ENCODE measurements at regions not wholly inside any gene's neighbourhood (a gene's known extent, or its start where the extent isn't known, plus 50 kb on each side); places are given as distances from the start of the nearest gene placed in this dataset.
"Not testable (repeated sequence)": the region's sequence is repeated elsewhere in the genome, so short reads cannot be mapped to it uniquely, and the experiment has no call there.

DNA sequence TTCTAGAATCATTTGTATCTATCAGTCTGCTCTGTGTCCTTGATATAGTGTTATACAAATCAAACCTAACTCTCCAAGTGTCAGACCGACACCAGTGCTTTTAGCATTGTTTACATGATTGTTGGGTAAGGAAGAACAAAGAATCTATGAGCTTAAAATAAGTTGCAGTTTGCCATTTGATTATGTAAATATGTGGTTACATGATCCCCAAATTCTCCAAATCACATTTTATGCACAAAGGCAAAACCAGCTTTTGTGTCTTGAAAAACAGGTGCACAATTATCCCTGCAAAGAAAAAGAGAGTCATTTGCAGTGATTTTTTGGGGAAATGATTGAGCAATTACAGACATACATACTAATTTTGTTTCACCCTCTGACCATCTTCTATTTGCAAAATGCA, 652.6 kb upstream of the CHAC2 start:
- Histone ChIP-seq H4K20me1 (ENCODE audit: insufficient read depth) (no peaks in the 10 kb centered on the region), H2AFZ (no peak overlapping the region), H3K27me3 (ENCODE audit: insufficient read depth, low read depth) (no peaks in the 10 kb centered on the region), H3F3A (ENCODE audit: insufficient read depth, low read depth) (no peaks in the 10 kb centered on the region; the same call in 1 of the 2 replicates), H3K36me3 (ENCODE audit: low read depth) (no peaks in the 10 kb centered on the region), H3K9me2 (ENCODE audit: insufficient read depth) (no peaks in the 10 kb centered on the region; the same call in 1 of the 2 replicates), H3K4me2 (no peak overlapping the region), H3K79me2 (ENCODE audit: low read depth) (no peaks in the 10 kb centered on the region), H3K4me1 (replicated peaks; ENCODE audit: insufficient read depth) (no peaks in the 10 kb centered on the region), H3K4me3 (no peak overlapping the region), H3K27ac (no peak overlapping the region), H3K9me3 (ENCODE audit: insufficient read depth, low read depth) (peaks cover 8% of the 10 kb centered on the region; the same call in 1 of the 2 replicates)
- POLR2A ChIA-PET (ENCODE audit: unreplicated experiment), result no interaction called here
- TF ChIP-seq EZH2 (IDR thresholded peaks at IDR 0.05; ENCODE audit: low read depth), result no peak
- TF ChIP-seq, protein P1, sequence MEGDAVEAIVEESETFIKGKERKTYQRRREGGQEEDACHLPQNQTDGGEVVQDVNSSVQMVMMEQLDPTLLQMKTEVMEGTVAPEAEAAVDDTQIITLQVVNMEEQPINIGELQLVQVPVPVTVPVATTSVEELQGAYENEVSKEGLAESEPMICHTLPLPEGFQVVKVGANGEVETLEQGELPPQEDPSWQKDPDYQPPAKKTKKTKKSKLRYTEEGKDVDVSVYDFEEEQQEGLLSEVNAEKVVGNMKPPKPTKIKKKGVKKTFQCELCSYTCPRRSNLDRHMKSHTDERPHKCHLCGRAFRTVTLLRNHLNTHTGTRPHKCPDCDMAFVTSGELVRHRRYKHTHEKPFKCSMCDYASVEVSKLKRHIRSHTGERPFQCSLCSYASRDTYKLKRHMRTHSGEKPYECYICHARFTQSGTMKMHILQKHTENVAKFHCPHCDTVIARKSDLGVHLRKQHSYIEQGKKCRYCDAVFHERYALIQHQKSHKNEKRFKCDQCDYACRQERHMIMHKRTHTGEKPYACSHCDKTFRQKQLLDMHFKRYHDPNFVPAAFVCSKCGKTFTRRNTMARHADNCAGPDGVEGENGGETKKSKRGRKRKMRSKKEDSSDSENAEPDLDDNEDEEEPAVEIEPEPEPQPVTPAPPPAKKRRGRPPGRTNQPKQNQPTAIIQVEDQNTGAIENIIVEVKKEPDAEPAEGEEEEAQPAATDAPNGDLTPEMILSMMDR (conservative IDR thresholded peaks at IDR 0.05), result no peak
- intact Hi-C loops (cut with micrococcal nuclease; ENCODE audit: unreplicated experiment), result no loop called here
- no peak for DNase-seq
- CTCF ChIA-PET, result no interaction called here
- no TSS peak for BruUV-seq (replicated peaks)

DNA sequence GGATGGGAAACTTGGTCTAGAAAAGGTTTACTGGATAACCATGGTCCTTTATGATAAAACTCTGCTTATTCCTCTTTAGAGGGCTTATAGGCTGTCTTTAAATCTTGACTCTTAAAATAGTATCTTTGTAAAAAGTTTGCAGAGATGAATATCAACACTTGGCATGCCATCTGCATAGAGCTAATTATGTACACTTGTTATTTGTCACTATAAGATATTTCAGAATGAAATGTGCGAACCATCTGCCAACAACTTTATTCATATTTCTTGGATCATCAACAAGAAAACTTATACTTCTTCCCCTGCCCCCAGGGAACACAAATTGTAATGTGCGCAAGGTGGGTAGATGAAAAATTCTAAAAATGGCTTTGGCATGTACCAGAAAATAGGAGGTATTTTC, 653.0 kb upstream of the CHAC2 start:
- CTCF ChIA-PET, result no interaction called here
- no peak for DNase-seq

DNA sequence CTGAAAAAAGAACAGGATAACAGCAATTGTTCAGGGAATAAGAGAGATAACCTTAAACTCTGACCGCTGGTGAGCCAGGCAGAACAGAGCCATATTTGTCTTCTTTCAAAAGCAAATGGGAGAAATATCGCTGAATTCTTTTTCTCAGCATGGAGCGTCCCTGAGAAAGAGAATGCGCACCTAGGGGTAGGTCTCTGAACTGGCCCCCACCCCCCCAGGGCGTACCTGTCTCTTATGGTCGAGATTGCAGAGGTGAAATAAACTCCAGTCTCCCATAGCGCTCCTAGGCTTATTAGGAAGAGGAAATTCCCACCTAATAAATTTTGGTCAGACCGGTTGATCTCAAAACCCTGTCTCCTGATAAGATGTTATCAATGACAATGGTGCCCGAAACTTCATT, 655.2 kb upstream of the CHAC2 start:
- not testable (repeated sequence) for H3F3A ChIP-seq (ENCODE audit: insufficient read depth, low read depth); BruUV-seq (replicated peaks)

More for the DNA sequence above, 653.0 kb upstream of the CHAC2 start:
- no peak overlapping the region for H3K27ac ChIP-seq
- H3K4me2 ChIP-seq, result no peak overlapping the region
- no peaks in the 10 kb centered on the region for H3K79me2 ChIP-seq (ENCODE audit: low read depth)
- peaks cover 8% of the 10 kb centered on the region; the same call in 1 of the 2 replicates for H3K9me3 ChIP-seq (ENCODE audit: insufficient read depth, low read depth)
- no TSS peak for BruUV-seq (replicated peaks)
- intact Hi-C loops (cut with micrococcal nuclease; ENCODE audit: unreplicated experiment), result no loop called here
- no peaks in the 10 kb centered on the region; the same call in 1 of the 2 replicates for H3K9me2 ChIP-seq (ENCODE audit: insufficient read depth)
- POLR2A ChIA-PET (ENCODE audit: unreplicated experiment), result no interaction called here
- no peaks in the 10 kb centered on the region; the same call in 1 of the 2 replicates for H3F3A ChIP-seq (ENCODE audit: insufficient read depth, low read depth)
- TF ChIP-seq, protein P1 (conservative IDR thresholded peaks at IDR 0.05), result no peak
- TF ChIP-seq EZH2 (IDR thresholded peaks at IDR 0.05; ENCODE audit: low read depth), result no peak
- H3K4me3 ChIP-seq, result no peak overlapping the region
- H3K4me1 ChIP-seq (replicated peaks; ENCODE audit: insufficient read depth), result no peaks in the 10 kb centered on the region
- H3K36me3 ChIP-seq (ENCODE audit: low read depth), result no peaks in the 10 kb centered on the region
- H2AFZ ChIP-seq, result no peak overlapping the region; the same call in 1 of the 2 replicates
- no peaks in the 10 kb centered on the region for H3K27me3 ChIP-seq (ENCODE audit: insufficient read depth, low read depth)
- no peaks in the 10 kb centered on the region for H4K20me1 ChIP-seq (ENCODE audit: insufficient read depth)

DNA sequence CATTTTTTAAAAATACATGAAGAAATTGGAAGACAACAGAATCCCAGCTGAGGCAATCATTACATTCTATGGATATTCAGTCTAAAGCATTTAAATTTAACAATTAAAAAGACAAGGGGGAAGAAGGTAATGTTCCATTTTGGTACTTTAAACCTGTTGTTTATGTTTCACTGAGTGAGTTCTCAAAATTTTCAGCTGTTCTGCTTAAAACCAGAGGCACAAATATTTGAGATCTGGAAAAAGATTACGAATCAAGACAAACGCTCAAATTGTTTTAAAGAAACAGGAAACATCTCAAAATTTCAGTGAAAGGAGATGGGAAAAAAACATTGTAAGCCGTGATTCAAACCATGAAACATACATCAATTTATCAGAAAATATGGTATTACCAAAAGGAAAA, 656.2 kb upstream of the CHAC2 start:
- Histone ChIP-seq H3K4me2 (no peak overlapping the region), H3K27me3 (ENCODE audit: insufficient read depth, low read depth) (no peaks in the 10 kb centered on the region), H4K20me1 (ENCODE audit: insufficient read depth) (no peaks in the 10 kb centered on the region), H3F3A (ENCODE audit: insufficient read depth, low read depth) (no peaks in the 10 kb centered on the region), H3K27ac (no peak overlapping the region), H3K9me3 (ENCODE audit: insufficient read depth, low read depth) (peaks cover 8% of the 10 kb centered on the region; the same call in 1 of the 2 replicates), H3K36me3 (ENCODE audit: low read depth) (no peaks in the 10 kb centered on the region), H3K4me3 (no peak overlapping the region), H3K79me2 (ENCODE audit: low read depth) (no peaks in the 10 kb centered on the region), H3K4me1 (replicated peaks; ENCODE audit: insufficient read depth) (no peaks in the 10 kb centered on the region), H2AFZ (peak overlapping the region; percentile 9; the same call in 1 of the 2 replicates), H3K9me2 (ENCODE audit: insufficient read depth) (no peaks in the 10 kb centered on the region)
- BruUV-seq (replicated peaks), result no TSS peak
- no peak for TF ChIP-seq EZH2 (IDR thresholded peaks at IDR 0.05; ENCODE audit: low read depth)
- TF ChIP-seq, protein P1 (conservative IDR thresholded peaks at IDR 0.05), result no peak
- intact Hi-C loops (cut with micrococcal nuclease; ENCODE audit: unreplicated experiment), result no loop called here
- ChIA-PET CTCF (no interaction called here), POLR2A (ENCODE audit: unreplicated experiment) (no interaction called here)
- DNase-seq, result no peak

More for the DNA sequence above, 655.2 kb upstream of the CHAC2 start:
- H3K79me2 ChIP-seq (ENCODE audit: low read depth); H3K9me3 ChIP-seq (ENCODE audit: insufficient read depth, low read depth); DNase-seq; CTCF ChIA-PET; H3K9me2 ChIP-seq (ENCODE audit: insufficient read depth); H3K4me1 ChIP-seq (replicated peaks; ENCODE audit: insufficient read depth); H2AFZ ChIP-seq; H3K36me3 ChIP-seq (ENCODE audit: low read depth); intact Hi-C loops (cut with micrococcal nuclease; ENCODE audit: unreplicated experiment); H3K4me2 ChIP-seq; H4K20me1 ChIP-seq (ENCODE audit: insufficient read depth); H3K27me3 ChIP-seq (ENCODE audit: insufficient read depth, low read depth); H3K4me3 ChIP-seq; H3K27ac ChIP-seq; POLR2A ChIA-PET (ENCODE audit: unreplicated experiment): not testable (repeated sequence)

Data from PC-9 (cell line).